ENCODE measurements at regions not wholly inside any gene's neighbourhood (a gene's known extent, or its start where the extent isn't known, plus 50 kb on each side); places are given as distances from the start of the nearest gene placed in this dataset.

GRCh38 chr6:137284811-137285110, 65.6 kb upstream of the IFNGR1 start:
- TF ChIP-seq POLR2AphosphoS5 (IDR thresholded peaks at IDR 0.05) (no peak), CTCF (IDR thresholded peaks at IDR 0.05 in 8 of 11, conservative IDR thresholded peaks at IDR 0.05 in 3 of 11) (no peak), POLR2A (IDR thresholded peaks at IDR 0.05) (no peak)
